HS-27A (cell line): ENCODE measurements at regions not wholly inside any gene's neighbourhood (a gene's known extent, or its start where the extent isn't known, plus 50 kb on each side); places are given as distances from the start of the nearest gene placed in this dataset.

Experiments used
- DNase-seq: peaks from one replicate; pipeline ENCODE4 v3.0.0-alpha.2; 2012; ENCODE audit warnings: low read depth, missing footprints

DNA sequence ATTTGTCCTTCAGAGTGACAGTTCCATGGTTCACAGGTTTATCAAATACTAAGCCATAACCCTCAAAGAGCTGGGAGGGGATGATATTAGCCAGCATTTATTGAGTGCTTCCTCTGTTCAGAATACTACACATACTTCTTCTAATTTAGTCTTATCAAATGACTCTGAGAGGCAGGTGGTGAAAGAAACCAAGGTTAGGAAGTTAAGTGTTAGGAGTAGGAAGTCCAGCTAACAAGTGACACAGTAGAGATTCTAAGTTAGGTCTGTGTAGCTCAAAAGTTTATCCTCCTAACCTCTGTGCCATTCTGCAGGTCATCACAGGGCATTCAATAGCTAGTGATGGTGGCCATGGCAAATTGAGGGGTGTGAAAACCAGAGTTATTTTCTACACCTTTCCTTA is 198.3 kb upstream of the MID1 start:
- DNase-seq, result no peak

DNA sequence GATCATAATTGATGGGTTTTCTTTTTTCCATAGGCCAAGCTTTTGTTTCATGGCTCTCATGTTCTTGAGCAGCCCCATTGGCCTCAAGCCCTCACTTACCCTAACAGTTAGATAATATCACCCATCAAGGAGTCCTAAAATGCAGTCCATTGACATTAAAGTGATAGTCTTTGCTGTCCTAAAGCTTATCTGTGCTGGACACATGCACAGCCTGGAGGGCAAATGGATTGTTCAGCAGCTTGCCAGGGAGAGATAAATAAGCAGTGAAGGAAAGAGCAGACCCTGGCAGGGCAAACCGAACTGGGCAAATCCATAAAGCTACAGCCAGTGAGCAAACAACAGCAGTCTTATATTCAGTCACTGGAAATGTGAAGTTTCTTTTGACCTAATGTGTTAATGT is 199.6 kb upstream of the MID1 start:
- DNase-seq, result no peak

DNA sequence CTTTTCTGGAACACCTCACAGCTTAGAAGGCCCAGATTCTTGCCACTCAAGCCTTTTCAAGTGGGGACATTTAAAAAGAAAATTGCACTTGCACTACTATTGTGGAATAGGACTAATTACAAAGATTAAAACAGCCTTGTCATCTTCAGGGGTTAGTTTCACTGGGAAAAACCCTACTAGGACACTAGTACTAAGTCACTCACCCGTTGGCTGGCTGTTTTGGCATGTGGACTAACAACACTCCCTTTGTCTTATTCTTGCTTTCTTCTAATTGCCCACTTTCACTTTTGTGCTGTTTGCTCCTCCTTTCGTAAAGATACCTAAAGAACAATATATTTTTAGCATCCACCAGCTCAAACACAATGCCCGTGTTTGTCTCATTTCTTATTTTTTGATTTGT is 200.9 kb upstream of the MID1 start:
- no peak for DNase-seq

DNA sequence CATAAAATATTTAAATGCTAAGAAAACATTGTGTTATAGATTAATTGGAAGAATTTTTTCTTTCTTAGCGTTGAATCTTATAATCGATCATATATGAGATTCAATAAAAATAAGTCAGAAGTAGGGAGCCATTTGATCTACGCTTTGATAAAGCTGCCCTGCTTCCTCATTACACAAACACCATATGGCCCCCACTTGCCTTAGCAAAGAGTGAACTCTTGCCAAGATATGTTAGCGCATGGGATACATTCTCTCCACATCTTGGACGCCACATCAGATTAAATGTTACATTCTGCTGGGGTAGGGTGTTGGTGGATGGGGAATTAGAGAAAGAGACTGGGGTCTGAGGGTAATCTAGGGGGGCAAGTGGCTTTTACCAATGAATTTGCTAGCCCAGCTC is 207.7 kb upstream of the MID1 start:
- no peak for DNase-seq

DNA sequence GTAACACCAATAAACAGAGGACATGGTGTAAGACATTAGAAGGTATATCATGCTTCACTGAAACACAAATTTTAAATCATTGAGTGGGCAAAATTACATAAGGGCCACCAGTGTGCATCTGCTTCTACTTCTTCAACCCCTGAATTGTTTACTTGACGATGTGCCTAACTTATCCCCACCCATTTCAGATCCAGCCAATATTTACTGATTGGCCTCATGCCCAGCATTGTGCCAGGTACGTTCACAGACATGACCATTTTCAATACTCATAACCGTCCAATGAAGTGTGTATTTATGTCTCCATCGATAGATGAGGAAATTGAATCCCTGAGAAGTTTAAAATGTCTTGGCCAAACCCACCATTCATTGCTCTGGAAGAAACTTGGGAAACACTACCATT is 208.3 kb upstream of the MID1 start:
- DNase-seq, result no peak

DNA sequence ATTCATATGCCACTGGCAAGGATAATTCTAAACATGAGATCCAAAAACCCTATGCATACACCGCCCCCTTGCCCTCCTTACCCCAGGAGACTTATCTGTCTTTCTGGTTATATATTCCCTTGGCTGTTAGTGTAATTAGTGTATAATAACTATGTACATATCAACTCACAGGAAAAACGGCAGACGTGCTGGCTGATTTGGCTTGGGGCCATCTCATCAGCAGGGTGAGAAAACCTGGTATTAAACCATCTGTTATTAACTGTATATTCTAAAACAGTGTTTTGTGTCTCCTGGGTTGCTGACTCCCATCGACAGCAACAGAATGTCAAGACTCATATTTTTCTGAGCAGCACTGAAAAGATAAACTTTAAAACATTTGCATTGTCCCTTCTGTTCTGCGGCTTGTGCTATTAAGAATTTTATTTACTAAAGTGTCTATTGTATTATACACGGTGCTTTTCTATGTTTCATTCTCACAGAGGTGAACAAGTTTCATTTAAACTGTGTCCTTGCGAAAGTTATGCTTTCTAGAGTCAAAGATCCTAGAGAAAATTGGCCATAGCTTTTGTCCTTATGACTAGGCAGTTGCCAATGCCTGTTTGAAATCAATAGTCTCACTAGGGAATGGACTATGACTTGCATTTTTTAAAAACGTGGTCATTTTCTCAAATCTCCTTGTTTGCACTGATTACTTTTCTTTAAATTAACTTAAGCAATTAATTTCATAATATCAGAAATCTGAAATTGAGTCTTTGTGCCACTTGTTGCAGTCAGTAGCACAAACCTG is 211.5 kb upstream of the MID1 start:
- DNase-seq, result no peak

DNA sequence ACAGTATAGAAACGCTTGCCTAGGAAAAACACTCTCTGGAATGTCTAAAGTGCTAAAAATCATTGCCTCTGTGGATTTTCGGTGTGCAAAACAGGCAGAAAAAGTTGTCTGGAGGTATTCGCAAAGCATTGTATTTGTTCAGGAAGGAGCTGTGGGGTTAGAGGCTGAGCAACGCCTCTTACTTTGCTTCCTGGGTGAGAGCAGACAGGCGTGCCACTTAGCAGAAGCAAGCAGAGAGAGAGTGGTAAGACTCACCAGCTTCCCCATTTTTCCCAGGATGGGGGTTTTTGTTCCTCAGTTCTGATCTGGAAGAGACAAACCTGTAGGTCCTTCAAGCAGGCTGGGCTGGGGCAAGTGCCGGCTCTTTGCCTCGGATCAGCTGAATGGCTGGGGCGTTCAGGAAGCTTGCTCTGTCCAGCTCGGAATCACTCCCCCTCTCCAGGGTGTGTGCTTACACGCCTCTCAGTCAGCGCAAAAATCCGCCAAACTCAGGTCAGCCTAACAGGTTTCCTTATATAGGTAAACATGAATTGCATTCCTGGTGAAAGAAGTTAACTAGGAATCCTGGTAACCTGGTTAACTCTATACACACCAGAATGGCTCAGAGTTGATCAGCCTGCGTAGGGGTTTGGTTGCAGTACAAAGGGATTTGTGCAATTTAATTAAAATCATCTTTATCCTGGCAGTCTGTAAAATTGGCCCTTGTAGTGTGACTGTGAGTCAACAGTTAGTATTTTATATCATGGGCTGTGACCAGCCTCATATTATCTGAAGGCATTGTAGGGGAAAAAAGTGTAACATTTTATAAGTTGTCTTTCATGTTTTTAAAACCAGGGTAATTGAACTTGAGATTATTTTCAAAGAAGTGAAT is 213.1 kb upstream of the MID1 start:
- DNase-seq, result no peak

DNA sequence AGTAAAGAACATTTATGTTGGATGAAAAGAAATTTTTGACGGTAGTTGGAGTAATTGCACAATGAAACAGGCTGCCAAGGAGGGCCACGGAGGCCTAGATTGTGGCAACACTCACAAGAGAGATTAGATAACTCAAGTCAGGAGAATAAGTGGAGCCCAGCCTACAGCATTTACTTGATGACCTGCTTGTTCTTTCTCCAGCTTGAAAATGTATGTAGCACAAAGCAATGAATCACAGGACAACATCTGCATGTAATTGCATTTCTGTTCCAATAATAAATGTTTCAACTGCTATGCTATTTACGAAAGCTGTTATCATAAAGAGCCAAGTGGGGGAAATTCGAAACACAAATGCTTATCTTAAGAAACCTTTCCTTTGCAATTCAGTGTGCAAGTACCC is 221.2 kb upstream of the MID1 start:
- no peak for DNase-seq

DNA sequence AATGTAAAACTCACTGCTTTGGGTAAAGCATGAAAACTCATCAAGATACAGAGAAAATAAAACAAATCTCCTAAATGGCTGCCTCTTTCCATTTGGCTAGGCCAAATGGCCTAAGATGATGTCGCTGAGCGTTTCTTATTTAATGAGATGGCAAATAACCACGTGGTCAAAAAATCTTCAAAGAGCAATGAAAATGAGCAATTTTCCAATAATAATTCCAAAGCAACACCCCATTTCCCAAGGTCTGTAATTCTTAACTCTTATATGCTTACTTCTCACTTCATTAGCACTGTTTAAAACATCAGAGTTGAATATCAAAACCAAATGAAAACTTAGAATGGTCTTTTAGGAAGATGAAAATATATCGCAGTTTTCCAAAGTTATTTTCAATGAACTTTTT is 222.3 kb upstream of the MID1 start:
- DNase-seq, result no peak

DNA sequence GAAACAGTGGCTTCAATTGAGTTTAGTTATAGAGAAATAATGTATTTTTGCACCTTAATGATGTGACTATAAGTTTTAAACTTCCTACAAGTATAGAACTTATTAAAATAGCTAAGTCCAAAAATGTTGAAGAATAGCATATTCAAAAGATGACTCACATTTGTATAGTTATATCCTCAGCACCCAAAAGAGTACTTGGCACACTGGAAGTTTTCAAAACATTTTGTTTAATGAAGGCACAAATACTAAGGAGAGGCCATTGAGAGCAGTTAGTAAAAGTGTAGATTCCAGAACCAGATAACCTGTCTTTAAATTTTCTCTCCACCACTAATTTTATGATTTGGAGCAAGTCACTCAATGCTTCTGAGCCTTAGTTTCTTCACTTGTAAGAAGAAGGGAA is 226.9 kb upstream of the MID1 start:
- DNase-seq, result no peak

DNA sequence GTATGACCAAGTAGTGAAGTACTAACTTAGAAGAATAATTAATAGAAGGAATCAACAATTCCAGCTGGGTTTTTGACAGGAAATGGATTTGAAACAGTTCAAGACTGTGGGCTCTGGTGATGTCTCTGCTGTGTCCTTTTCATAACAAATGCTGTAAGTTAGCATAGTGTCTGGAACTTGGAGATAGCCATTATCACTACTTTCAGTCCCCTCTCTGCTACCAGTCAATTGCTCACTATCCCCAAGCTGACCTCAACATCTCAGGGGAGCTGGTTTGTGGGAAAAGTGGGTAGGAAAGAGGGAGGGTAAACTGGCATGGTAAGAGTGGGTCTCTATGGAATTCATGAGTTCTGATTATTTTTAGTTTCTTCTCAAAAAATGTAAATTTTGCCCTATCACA is 231.4 kb upstream of the MID1 start:
- no peak for DNase-seq

DNA sequence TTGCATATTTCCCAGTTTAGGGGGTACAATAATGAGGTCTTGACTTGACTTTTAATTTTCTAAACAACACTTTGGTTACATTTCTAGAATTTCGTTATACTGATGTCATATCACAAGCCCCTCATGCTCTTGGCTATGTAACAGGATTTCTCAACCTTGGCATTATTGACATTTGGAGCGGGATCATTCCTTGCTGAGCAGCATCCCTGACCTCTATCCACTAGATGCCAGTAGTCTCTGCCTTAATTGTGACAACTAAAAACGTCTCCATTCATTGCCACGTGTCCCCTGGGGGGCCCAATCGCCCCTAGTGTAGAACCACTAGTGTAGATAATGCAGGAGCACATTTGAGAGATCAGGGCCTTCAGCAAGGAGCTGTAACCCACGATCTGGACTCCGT is 234.2 kb upstream of the MID1 start:
- no peak for DNase-seq

DNA sequence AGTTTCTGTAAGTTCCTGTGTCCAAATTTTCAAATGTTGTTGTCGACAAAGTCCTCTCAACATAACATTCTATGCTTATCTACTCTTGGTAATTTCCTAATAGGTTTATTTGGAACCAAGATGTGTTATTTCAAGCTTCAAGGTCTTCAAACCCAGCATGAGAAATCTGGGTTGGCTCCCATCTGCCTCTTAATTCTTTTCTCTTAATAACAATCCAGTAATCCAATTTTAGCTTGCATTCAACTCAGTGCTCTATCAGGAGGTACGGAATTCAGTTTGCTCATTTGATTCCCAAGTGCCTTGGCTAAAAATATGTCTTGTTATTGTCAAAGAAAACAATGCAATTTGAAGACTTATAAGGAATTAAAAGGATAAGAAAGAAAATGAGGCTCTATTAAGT is 235.5 kb upstream of the MID1 start:
- no peak for DNase-seq

DNA sequence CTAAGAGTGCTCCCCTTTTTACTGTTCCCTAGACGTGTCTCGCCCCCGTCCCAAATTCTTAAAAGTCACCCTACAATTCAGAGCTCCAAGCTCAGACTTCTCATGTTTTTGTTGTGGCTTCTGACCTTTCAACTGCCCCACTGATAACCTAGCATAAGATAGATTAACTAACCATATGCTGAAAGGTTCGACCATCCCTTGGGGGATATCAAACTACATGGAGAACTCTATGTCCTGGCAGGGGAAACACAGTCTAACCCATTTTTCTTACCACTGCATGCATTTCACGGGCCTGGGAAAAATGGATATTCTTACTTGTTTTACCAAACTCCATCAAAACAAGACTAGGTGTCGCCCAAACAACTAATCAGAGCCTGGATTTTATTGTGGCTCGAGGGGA is 236.4 kb upstream of the MID1 start:
- DNase-seq, result no peak

DNA sequence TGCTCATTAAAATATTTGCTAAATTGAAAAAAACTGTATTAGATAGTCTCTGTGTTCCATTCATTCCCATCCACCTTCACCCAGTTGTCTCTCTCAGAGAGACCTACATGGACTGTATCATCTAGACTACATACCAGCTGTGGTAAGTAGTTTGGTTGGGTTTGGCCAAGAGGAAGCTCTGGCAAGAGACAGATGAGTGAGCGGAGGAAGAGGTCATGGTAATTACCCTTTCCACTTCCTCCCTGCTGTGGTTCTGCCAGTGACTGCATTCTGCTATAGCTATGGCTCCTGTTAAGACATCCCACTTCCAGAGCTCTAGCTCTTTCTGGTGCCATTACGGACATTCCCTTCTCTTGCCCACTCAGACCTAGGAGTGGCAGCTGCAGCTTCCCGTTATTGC is 239.0 kb upstream of the MID1 start:
- no peak for DNase-seq

DNA sequence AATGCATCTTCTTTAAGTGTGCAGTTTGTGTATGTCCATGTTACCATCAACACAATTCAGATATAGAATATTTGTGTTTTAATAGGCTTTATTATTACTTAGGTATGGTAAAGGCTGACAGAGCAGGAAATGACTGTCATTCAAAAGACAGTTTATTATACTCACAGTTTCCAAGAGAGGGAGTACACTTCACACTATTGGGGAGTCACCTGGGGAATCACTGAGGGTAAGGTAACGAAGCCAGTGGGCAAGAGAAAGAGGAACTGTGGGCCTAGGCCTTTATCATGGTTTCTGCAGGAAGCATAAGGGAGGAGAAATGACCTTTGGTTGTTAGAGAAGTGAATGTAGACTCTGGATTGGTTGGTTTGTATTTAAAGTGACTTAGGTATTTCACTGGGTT is 235.1 kb upstream of the HCCS start:
- DNase-seq, result no peak

DNA sequence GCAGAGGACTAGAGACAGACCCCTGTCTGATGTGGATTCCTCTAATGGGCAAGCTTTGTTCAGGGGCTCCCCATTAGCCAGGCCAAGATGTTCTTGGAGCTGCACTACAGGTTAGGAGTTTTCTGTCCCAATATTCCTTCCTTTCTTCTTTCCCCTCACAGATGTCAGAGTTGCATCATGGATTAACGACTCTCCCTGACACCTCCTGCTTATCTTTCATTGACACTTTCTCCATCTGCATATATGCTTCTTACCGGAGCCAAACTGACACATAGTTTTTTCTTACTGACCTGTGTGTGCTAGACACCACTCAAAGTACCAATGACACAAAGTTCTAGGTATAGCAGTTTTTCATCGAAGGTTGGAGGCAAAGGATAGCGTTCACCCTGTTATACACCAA is 228.6 kb upstream of the HCCS start:
- no peak for DNase-seq

DNA sequence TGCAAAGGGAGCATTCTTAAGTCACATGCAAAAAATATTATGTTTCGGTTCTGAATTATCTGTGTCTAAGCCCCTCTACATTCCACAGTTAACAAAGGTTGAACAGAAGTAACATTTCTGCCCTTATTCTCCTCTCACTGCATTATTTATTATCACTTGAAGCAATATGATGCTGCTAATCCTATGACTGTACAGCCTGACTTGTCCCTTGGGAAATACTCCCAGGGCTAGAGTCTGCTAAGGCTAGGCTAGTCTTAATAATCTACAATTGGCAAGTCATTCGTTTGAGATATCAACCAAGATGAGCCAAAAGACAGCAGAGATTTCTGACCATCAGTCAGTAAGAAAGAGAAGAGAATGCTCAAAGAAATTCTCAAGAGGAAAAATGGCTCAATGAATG is 226.9 kb upstream of the HCCS start:
- no peak for DNase-seq

DNA sequence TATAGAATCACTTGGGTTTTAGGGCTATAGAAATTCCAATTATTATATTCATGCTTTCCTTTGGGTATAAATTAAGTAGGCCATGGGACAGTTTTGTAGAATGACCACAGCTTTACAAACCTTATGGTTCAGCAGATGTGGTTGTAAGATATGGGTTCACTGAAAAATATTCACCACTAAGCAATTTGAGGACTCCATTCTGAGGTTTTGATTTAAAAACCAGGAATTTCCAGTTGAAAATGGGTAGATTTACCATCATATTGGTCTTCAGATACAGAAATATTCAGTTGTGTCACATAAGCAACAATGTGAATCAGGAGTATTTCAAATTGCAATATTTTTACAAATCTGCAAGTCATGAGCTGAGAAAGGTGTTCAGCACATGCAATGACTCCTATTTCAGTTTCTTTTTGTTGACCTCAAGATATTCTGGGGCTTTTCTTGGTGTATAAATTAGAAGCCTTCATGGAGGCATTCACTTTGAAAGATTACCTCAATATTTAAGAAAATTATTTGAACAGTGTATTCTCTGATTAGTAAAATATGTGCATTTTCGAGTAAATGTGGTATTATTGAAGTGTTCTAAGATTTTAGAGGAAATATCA is 218.4 kb upstream of the HCCS start:
- DNase-seq, result no peak

DNA sequence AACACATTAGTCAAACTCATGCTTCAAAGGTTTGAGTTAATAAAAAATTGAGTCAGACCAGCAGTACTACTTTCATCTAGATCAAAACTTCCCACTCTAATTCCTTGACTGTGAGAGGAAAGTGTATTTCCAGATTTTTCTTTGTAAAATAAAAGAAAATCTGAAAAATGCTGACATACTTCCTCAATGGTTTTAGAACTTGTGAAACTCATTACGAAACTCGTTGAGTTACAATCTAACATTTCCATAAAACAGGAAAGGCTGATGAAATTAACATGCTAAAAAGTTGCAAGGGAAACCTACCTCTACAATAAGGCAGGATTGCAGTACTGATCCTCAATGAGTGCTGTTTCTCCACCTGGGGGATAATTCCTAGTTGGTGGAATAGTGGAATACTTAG is 217.8 kb upstream of the HCCS start:
- no peak for DNase-seq

DNA sequence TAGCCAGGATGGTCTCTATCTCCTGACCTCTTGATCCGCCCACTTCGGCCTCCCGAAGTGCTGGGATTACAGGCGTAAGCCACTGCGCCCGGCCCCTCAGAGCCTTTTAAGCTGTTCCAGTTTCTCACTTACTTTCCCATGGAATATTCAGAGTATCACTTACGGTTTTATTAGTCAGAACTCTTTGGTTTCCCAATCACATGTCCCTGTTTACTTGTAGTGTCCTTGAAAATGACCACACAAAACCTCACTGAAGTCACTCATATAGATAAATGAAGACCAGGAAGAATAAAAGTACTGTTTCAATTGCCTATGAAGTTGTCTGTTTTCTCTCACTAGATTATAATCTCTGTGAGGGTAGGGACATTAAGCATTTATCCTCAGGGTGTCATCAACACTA is 217.2 kb upstream of the HCCS start:
- no peak for DNase-seq

DNA sequence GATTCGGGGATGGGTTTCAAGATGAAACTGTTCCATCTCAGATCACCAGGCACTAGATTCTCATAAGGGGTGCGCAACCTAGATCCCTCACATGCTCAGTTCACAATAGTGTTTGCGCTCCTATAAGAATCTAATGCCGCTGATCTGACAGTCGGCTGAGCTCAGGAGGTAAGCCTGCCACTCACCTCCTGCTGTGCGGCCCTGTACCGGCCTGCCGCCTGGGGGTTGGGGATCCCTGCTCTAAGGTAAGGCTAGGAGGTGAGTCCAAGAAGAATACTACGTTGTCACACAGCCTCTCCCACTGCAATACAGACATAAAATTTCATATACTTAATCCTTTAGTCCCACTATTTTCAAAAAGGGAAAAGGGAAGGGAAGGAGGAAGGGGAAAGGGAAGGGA is 213.4 kb upstream of the HCCS start:
- no peak for DNase-seq

DNA sequence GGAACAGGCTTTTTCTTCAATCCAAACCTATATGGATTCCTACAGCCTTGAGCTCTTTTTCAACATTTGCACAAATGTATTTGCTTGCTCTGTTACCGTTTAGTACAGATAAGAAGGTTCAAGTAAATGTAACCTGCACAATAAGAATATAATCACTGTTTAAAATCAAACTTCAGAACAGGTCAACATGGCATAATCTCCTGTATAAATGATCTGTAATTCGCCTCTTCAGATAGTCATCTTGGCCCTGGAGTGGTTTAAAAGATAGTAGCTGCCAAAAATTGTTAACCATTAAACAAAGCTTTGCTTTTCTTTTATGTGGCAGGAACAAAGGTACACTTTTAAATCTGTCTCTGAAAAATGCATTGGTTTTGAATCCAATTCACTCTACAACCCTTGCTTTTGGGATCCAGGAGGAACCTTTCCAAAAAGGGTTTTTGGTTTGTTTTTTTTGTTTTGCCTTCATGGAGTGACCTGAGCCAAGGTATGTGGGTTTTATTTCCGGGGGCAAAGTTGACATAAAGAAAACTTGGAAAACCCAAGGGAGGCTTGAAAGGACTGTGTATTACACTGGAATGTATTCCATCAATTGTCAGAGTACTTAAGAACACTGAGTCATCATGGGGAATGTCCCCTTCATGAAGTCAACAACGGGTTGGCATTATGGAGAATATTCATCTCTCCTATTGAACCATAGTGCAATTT is 210.4 kb upstream of the HCCS start:
- no peak for DNase-seq
